HEK293 (cell line): ENCODE measurements at regions not wholly inside any gene's neighbourhood (a gene's known extent, or its start where the extent isn't known, plus 50 kb on each side); places are given as distances from the start of the nearest gene placed in this dataset.

Experiments
- CTCF ChIA-PET: fragments of 350-600 bp; formaldehyde crosslinking; extraction: SDS; loops from one replicate; lab custom pipeline; 2021; ENCODE audit warnings: antibody characterized with exemption; lab: Yijun Ruan, JAX
- POLR2A ChIA-PET: fragments of 300-600 bp; formaldehyde crosslinking; extraction: SDS; loops from one replicate; lab custom pipeline; 2020; ENCODE audit warnings: antibody characterized with exemption, inconsistent platforms; lab: Yijun Ruan, JAX
- H3K27ac ChIP-seq: fragments of 200-500 bp; sonication (Bioruptor generic); 2 replicates; pipeline ENCODE4 v1.5.1; 2014; ENCODE audit warnings: low read depth, low read length, control low read depth, inconsistent platforms; ENCODE audit errors: extremely low read depth
- H3K36me3 ChIP-seq, 2 experiments: fragments of 200-500 bp in 1 of 2; sonication (Bioruptor generic) in 1 of 2; 1 replicate in 1 of 2; 2 replicates in 1 of 2; pipeline ENCODE4 v1.5.1; 2014 to 2017; ENCODE audit warnings: inconsistent platforms in 2 of 2, low read length in 2 of 2; ENCODE audit not compliant: control insufficient read depth in 2 of 2, insufficient read depth in 1 of 2
- H3K4me1 ChIP-seq: fragments of 200-500 bp; sonication (Bioruptor generic); 2 replicates; pipeline ENCODE4 v1.5.1; 2014; ENCODE audit warnings: mild to moderate bottlenecking, low read length, inconsistent platforms; ENCODE audit not compliant: control insufficient read depth, insufficient read depth
- H3K4me3 ChIP-seq: 2 replicates; pipeline ENCODE4 v1.5.1; 2011; ENCODE audit warnings: low read depth, mild to moderate bottlenecking, control low read depth, low read length, moderate library complexity
- H3K9me3 ChIP-seq: fragments of 200-500 bp; sonication (Bioruptor generic); 2 replicates; pipeline ENCODE4 v1.5.1; 2014; ENCODE audit warnings: low read depth, low read length, inconsistent platforms; ENCODE audit not compliant: control insufficient read depth, insufficient read depth
- GLI2 ChIP-seq: fragments of 450-650 bp; formaldehyde crosslinking; IDR thresholded peaks from 2 replicates; pipeline ENCODE4; 2017; ENCODE audit warnings: missing biosample characterization, missing genetic modification characterization, low read depth, borderline replicate concordance
- KLF9 ChIP-seq: fragments of 450-650 bp; formaldehyde crosslinking; IDR thresholded peaks from 2 replicates; pipeline ENCODE4 v1.5.1; 2016; ENCODE audit warnings: missing biosample characterization, missing genetic modification characterization, low read depth
- PATZ1 ChIP-seq: fragments of 450-650 bp; formaldehyde crosslinking; IDR thresholded peaks from 2 replicates; pipeline ENCODE4 v1.5.1; 2016; ENCODE audit warnings: missing biosample characterization, missing genetic modification characterization
- WT1 ChIP-seq: fragments of 450-650 bp; formaldehyde crosslinking; IDR thresholded peaks from 2 replicates; pipeline ENCODE4 v1.5.1; 2016; ENCODE audit warnings: missing biosample characterization, missing genetic modification characterization
- ZBTB20 ChIP-seq: fragments of 450-650 bp; formaldehyde crosslinking; IDR thresholded peaks from 2 replicates; pipeline ENCODE4 v1.5.1; 2016; ENCODE audit warnings: missing biosample characterization, missing genetic modification characterization
- ZNF121 ChIP-seq: fragments of 450-650 bp; formaldehyde crosslinking; IDR thresholded peaks from 2 replicates; pipeline ENCODE4 v1.5.1; 2016; ENCODE audit warnings: missing biosample characterization, missing genetic modification characterization
- ZNF221 ChIP-seq: fragments of 450-650 bp; formaldehyde crosslinking; IDR thresholded peaks from 2 replicates; pipeline ENCODE4 v1.5.1; 2017; ENCODE audit warnings: missing biosample characterization, missing genetic modification characterization, borderline replicate concordance
- ZNF248 ChIP-seq: fragments of 450-650 bp; formaldehyde crosslinking; IDR thresholded peaks from 2 replicates; pipeline ENCODE4 v1.5.1; 2017; ENCODE audit warnings: missing biosample characterization, missing genetic modification characterization
- ZNF280C ChIP-seq: fragments of 450-650 bp; formaldehyde crosslinking; IDR thresholded peaks from 2 replicates; pipeline ENCODE4 v1.5.1; 2016; ENCODE audit warnings: missing biosample characterization, missing genetic modification characterization
- ZNF311 ChIP-seq: fragments of 450-650 bp; formaldehyde crosslinking; IDR thresholded peaks from 2 replicates; pipeline ENCODE4 v1.5.1; 2017; ENCODE audit warnings: missing biosample characterization, missing genetic modification characterization, borderline replicate concordance
- ZNF391 ChIP-seq: fragments of 450-650 bp; formaldehyde crosslinking; IDR thresholded peaks from 2 replicates; pipeline ENCODE4 v1.5.1; 2016; ENCODE audit warnings: low read depth, missing biosample characterization, missing genetic modification characterization, borderline replicate concordance
- ZNF530 ChIP-seq: fragments of 450-650 bp; formaldehyde crosslinking; IDR thresholded peaks from 2 replicates; pipeline ENCODE4 v1.5.1; 2016; ENCODE audit warnings: low read depth, missing biosample characterization, missing genetic modification characterization
- ZNF585B ChIP-seq: fragments of 450-650 bp; formaldehyde crosslinking; IDR thresholded peaks from 2 replicates; pipeline ENCODE4 v1.5.1; 2016; ENCODE audit warnings: missing biosample characterization, missing genetic modification characterization
- ZNF629 ChIP-seq: fragments of 450-650 bp; formaldehyde crosslinking; IDR thresholded peaks from 2 replicates; pipeline ENCODE4 v1.5.1; 2017; ENCODE audit warnings: missing biosample characterization, missing genetic modification characterization
- ZNF658 ChIP-seq: fragments of 450-650 bp; formaldehyde crosslinking; IDR thresholded peaks from 2 replicates; pipeline ENCODE4; 2016; ENCODE audit warnings: missing biosample characterization, missing genetic modification characterization
- ZNF747 ChIP-seq: fragments of 450-650 bp; formaldehyde crosslinking; IDR thresholded peaks from 2 replicates; pipeline ENCODE4 v1.5.1; 2016; ENCODE audit warnings: missing biosample characterization, missing genetic modification characterization
- ZNF776 ChIP-seq: fragments of 450-650 bp; formaldehyde crosslinking; IDR thresholded peaks from 2 replicates; pipeline ENCODE4 v1.5.0; 2017; ENCODE audit warnings: missing biosample characterization, missing genetic modification characterization, borderline replicate concordance
- ZNF830 ChIP-seq: fragments of 450-650 bp; IDR thresholded peaks from 2 replicates; pipeline ENCODE4 v1.5.0; 2018; ENCODE audit warnings: missing biosample characterization, missing genetic modification characterization, low read depth, mild to moderate bottlenecking, moderate library complexity
- ZNF843 ChIP-seq: fragments of 450-650 bp; formaldehyde crosslinking; IDR thresholded peaks from 2 replicates; pipeline ENCODE4 v1.5.1; 2016; ENCODE audit warnings: missing biosample characterization, missing genetic modification characterization
- ZSCAN5A ChIP-seq: fragments of 450-650 bp; formaldehyde crosslinking; IDR thresholded peaks from 2 replicates; pipeline ENCODE4 v1.5.1; 2016; ENCODE audit warnings: missing biosample characterization, missing genetic modification characterization
- TF ChIP-seq, protein P1 (sequence below): fragments of 450-650 bp; IDR thresholded peaks from 2 replicates; pipeline ENCODE4 v1.5.1; 2018; ENCODE audit warnings: missing biosample characterization, mild to moderate bottlenecking, missing genetic modification characterization

DNA sequence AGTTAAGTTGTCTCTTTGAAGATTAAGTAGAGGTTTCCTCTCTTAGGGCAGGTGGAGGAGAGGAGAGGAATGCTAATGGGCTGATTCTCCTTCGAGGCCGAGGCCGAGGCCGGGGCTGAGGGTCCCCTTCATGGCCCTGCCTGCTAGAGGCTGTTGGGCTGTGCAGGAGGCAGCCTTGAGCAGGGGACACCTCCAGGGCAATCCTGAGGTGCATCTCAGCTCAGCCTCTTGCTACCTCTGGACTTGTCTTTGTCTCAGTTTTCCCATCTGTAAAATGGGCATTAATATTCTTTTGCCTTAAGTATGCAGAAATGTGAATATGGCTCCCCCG lies 97.7 kb upstream of the PRR20G start (continued):
- no peak for TF ChIP-seq ZBTB20 (tag by site-specific recombination)
- TF ChIP-seq ZNF585B: no peak
- no peak for TF ChIP-seq PATZ1
- TF ChIP-seq WT1 (tag by site-specific recombination): no peak

- Histone ChIP-seq H3K27ac (no peak overlapping the region), H3K4me3 (no peak overlapping the region), H3K4me1 (no peaks in the 10 kb centered on the region), H3K36me3 (no peaks in the 10 kb centered on the region)
- CTCF ChIA-PET: interaction anchor here (1.3 kb wide), 1 partner anchor 71 kb away, joined by 3 read pairs; no protein-coding TSS in a partner anchor
- POLR2A ChIA-PET: no interaction called here
- TF ChIP-seq KLF9 (no peak), ZNF248 (tag by site-specific recombination) (no peak), ZNF280C (tag by site-specific recombination) (no peak), ZNF830 (no peak), ZNF311 (no peak), ZNF530 (tag by site-specific recombination) (no peak), ZNF843 (tag by site-specific recombination) (no peak), GLI2 (tag by site-specific recombination) (no peak), ZNF391 (tag by site-specific recombination) (no peak), ZNF776 (tag by site-specific recombination) (no peak), ZNF121 (no peak), ZSCAN5A (no peak), ZNF747 (no peak), ZNF658 (no peak), ZNF221 (no peak), ZNF629 (tag by site-specific recombination) (no peak)
- TF ChIP-seq, protein P1, sequence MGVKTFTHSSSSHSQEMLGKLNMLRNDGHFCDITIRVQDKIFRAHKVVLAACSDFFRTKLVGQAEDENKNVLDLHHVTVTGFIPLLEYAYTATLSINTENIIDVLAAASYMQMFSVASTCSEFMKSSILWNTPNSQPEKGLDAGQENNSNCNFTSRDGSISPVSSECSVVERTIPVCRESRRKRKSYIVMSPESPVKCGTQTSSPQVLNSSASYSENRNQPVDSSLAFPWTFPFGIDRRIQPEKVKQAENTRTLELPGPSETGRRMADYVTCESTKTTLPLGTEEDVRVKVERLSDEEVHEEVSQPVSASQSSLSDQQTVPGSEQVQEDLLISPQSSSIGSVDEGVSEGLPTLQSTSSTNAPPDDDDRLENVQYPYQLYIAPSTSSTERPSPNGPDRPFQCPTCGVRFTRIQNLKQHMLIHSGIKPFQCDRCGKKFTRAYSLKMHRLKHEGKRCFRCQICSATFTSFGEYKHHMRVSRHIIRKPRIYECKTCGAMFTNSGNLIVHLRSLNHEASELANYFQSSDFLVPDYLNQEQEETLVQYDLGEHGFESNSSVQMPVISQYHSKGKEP: no peak
- TF ChIP-seq, all 188 proteins: peak for 0
- no peaks in the 10 kb centered on the region for H3K9me3 ChIP-seq
These were observed 97.1 kb upstream of the PRR20G start for GRCh38 chr3:127384717-127385539.
